ENCODE measurements at regions not wholly inside any gene's neighbourhood (a gene's known extent, or its start where the extent isn't known, plus 50 kb on each side); places are given as distances from the start of the nearest gene placed in this dataset.

DNA sequence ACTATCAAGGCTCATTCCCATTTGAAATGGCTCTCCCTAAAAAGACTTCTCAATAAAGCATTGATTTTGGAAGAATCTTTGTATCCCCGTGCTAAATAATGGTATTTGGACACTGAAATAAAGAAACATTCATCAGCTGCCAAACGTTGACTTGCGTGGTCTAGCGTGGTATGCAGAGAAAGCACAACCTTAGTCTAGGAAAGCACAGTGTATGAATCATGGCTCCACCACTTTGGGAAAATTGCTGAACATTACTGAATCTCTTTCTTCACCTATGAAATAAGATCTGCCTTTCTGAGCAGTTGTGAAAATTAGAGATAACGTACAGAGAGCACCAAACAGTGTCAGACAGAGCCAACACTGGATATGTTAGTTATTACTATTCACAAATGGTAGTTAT lies 353.9 kb downstream of the SS18 start:
- H3K9me3 ChIP-seq (ENCODE audit: low read depth, low read length): no peaks in the 10 kb centered on the region
- DNase-seq (ENCODE audit: low read depth, low spot score): no peak
- no peak overlapping the region for H3K9ac ChIP-seq (ENCODE audit: insufficient read length)
- H3K36me3 ChIP-seq (ENCODE audit: insufficient read depth, low read length): no peaks in the 10 kb centered on the region
- no peak for TF ChIP-seq POLR2AphosphoS5 (IDR thresholded peaks at IDR 0.05; ENCODE audit: borderline replicate concordance, low read depth, low read length)
- TF ChIP-seq EZH2 (IDR thresholded peaks at IDR 0.05): no peak
- TF ChIP-seq FOXP2 (optimal IDR thresholded peaks at IDR 0.05; ENCODE audit: control extremely low read depth, extremely low read length, insufficient read depth): no peak
- no peak overlapping the region for H3K4me3 ChIP-seq
- H3K27ac ChIP-seq: no peak overlapping the region

DNA sequence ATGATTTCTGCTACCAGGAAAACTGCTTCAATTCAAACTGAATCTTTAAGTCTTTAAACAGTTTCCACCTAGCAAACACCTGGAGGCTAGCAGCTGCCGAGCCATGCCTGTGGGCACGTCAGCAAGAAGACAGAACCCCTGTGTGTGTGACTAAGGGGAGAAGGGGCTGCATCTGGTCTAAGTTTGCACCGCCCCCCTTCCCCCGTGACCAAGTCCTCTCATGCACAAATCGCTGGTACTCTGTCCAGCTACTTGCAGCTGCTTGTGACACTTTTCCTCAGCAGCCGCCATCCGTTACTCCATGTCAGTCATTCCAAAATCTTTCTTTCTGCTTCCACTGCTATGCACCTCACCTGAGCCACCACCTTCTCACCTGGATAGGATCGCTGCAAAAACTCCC lies 355.0 kb downstream of the SS18 start:
- Histone ChIP-seq H3K27ac (no peak overlapping the region), H3K36me3 (ENCODE audit: insufficient read depth, low read length) (no peaks in the 10 kb centered on the region), H3K4me3 (no peak overlapping the region), H3K9ac (ENCODE audit: insufficient read length) (no peak overlapping the region), H3K9me3 (ENCODE audit: low read depth, low read length) (no peaks in the 10 kb centered on the region)
- TF ChIP-seq FOXP2 (optimal IDR thresholded peaks at IDR 0.05; ENCODE audit: control extremely low read depth, extremely low read length, insufficient read depth): no peak
- no peak for TF ChIP-seq EZH2 (IDR thresholded peaks at IDR 0.05)
- TF ChIP-seq POLR2AphosphoS5 (IDR thresholded peaks at IDR 0.05; ENCODE audit: borderline replicate concordance, low read depth, low read length): no peak
- DNase-seq (ENCODE audit: low read depth, low spot score): no peak

DNA sequence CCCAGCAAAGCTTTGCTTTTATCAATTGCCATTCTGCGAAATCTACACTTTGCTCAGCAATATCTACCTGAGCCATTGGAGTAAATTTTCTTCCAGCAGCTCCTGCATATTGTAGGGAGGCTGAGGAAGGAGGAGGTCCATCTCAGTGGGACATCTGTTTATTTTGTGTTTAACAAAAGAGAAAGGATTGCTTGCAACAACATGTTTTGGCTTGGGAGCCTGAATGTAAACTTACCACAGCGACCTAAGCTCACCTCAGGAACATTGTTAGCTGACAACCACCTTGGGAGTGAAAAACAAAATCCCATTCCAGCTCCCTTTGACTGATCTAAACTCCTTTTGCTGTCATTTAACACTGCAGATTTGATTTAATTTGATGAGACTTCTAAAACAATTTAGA lies 356.1 kb downstream of the SS18 start:
- TF ChIP-seq EZH2 (IDR thresholded peaks at IDR 0.05) (no peak), POLR2AphosphoS5 (IDR thresholded peaks at IDR 0.05; ENCODE audit: borderline replicate concordance, low read depth, low read length) (no peak), FOXP2 (optimal IDR thresholded peaks at IDR 0.05; ENCODE audit: control extremely low read depth, extremely low read length, insufficient read depth) (no peak)
- Histone ChIP-seq H3K4me3 (no peak overlapping the region), H3K9ac (ENCODE audit: insufficient read length) (no peak overlapping the region)

DNA sequence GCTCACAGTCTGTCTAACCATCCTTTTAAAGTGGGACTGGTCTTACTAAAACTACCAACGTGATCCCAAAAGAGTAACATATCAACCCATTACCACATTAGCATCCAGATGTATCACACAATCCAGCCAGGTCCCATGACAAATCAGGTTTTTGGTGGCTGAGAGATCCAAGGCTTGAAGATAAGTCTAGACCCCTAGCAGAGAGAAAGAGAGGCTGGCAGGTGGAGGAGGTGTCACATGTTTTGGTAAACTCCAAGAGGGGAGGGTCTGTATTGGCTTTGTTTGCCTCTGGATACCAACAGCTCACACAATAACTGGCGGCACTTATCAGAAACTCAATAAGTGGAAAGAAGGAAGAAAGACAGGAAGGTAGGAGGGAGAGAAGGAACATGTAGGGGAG lies 357.6 kb downstream of the SS18 start:
- Histone ChIP-seq H3K36me3 (ENCODE audit: insufficient read depth, low read length) (no peaks in the 10 kb centered on the region), H3K9ac (ENCODE audit: insufficient read length) (no peak overlapping the region), H3K4me3 (no peak overlapping the region), H3K27ac (no peak overlapping the region), H3K9me3 (ENCODE audit: low read depth, low read length) (no peaks in the 10 kb centered on the region)
- no peak for TF ChIP-seq POLR2AphosphoS5 (IDR thresholded peaks at IDR 0.05; ENCODE audit: borderline replicate concordance, low read depth, low read length)
- no peak for TF ChIP-seq EZH2 (IDR thresholded peaks at IDR 0.05)
- TF ChIP-seq FOXP2 (optimal IDR thresholded peaks at IDR 0.05; ENCODE audit: control extremely low read depth, extremely low read length, insufficient read depth): no peak
- DNase-seq (ENCODE audit: low read depth, low spot score): no peak

More for the DNA sequence above, 356.1 kb downstream of the SS18 start:
- Histone ChIP-seq H3K27ac (no peak overlapping the region), H3K9me3 (ENCODE audit: low read depth, low read length) (no peaks in the 10 kb centered on the region), H3K36me3 (ENCODE audit: insufficient read depth, low read length) (no peaks in the 10 kb centered on the region)
- DNase-seq (ENCODE audit: low read depth, low spot score): no peak

DNA sequence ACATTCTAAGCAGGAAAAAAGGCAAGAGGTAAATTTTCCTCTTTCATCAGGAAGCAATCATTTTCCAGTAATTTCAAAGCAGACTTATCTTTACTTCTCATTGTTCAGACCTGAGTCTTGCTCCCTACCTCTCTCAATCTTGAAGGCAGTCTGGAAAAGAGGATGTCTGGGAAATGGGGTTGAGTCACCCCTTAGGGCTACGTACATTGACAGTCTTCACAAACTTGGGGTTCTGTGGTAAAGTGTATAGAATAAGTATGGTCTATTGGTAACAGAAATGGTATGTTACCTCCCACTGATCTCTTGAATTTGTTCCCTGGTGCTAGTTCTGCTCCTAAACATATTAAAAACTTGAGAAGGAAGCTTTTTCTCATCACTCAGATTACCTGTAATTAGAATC lies 361.3 kb downstream of the SS18 start:
- Histone ChIP-seq H3K27ac (no peak overlapping the region), H3K9ac (ENCODE audit: insufficient read length) (no peak overlapping the region), H3K9me3 (ENCODE audit: low read depth, low read length) (no peaks in the 10 kb centered on the region), H3K4me3 (no peak overlapping the region), H3K36me3 (ENCODE audit: insufficient read depth, low read length) (no peaks in the 10 kb centered on the region)
- TF ChIP-seq FOXP2 (optimal IDR thresholded peaks at IDR 0.05; ENCODE audit: control extremely low read depth, extremely low read length, insufficient read depth): no peak
- TF ChIP-seq EZH2 (IDR thresholded peaks at IDR 0.05): no peak
- DNase-seq (ENCODE audit: low read depth, low spot score): no peak

DNA sequence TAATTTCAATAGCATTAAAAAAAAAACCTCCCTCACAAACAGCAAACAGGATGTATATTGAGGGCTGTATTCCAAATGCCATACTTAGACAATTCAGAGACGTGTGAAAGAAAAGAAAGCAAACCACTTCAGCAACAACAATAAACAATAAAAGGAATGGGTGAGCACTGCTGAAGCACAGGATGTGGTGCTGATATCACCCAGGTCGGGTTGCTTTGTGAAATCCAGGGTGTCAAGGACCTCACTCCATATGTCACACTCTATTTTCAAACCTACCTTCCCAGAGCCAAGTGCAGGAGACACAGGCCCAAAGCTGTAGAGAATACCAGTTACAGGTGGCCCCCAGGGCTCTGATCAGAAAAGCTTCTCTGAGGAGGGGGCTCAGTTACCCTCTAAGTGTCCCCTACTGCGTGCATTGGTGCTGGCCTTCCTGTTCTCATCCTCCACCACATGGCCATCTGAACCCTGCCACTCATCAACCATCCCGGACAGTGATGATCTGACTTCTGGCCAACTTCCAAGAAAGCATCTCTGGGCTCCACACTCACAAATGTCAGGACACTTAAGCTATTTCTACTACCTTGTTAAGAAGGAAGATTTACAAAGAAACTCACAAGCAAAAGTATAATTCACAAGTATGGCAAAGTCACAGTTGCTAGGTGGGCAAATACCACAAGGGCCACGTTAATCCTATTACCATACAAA lies 363.0 kb downstream of the SS18 start:
- TF ChIP-seq EZH2 (IDR thresholded peaks at IDR 0.05) (no peak), FOXP2 (optimal IDR thresholded peaks at IDR 0.05; ENCODE audit: control extremely low read depth, extremely low read length, insufficient read depth) (no peak), POLR2AphosphoS5 (IDR thresholded peaks at IDR 0.05; ENCODE audit: borderline replicate concordance, low read depth, low read length) (no peak)
- Histone ChIP-seq H3K4me3 (no peak overlapping the region), H3K36me3 (ENCODE audit: insufficient read depth, low read length) (no peaks in the 10 kb centered on the region), H3K9me3 (ENCODE audit: low read depth, low read length) (no peaks in the 10 kb centered on the region), H3K9ac (ENCODE audit: insufficient read length) (no peak overlapping the region), H3K27ac (no peak overlapping the region)
- DNase-seq (ENCODE audit: low read depth, low spot score): no peak

DNA sequence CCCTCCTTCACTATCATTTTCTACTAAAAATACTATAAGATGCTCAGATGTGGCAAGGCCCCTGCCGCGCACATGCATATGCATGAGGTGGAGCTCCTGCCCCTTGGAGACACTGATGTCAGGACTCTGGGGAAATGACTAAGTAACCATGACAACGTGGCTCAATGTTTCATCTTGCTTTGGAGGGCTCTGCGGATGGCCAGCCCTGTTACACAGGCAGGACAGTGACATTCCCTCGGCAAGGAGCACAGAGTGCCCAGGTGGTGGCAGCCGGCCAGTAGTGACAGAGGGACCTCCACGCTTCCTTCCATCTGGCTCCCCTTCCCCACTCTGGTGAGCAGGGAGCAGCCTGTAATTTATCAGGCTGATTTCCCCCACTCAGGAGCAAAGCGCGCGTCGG lies 364.1 kb downstream of the SS18 start:
- no peak for TF ChIP-seq EZH2 (IDR thresholded peaks at IDR 0.05)
- TF ChIP-seq POLR2AphosphoS5 (IDR thresholded peaks at IDR 0.05; ENCODE audit: borderline replicate concordance, low read depth, low read length): no peak
- TF ChIP-seq FOXP2 (optimal IDR thresholded peaks at IDR 0.05; ENCODE audit: control extremely low read depth, extremely low read length, insufficient read depth): no peak
- Histone ChIP-seq H3K27ac (no peak overlapping the region), H3K36me3 (ENCODE audit: insufficient read depth, low read length) (no peaks in the 10 kb centered on the region), H3K9me3 (ENCODE audit: low read depth, low read length) (no peaks in the 10 kb centered on the region), H3K4me3 (no peak overlapping the region), H3K9ac (ENCODE audit: insufficient read length) (no peak overlapping the region)
- no peak for DNase-seq (ENCODE audit: low read depth, low spot score)

DNA sequence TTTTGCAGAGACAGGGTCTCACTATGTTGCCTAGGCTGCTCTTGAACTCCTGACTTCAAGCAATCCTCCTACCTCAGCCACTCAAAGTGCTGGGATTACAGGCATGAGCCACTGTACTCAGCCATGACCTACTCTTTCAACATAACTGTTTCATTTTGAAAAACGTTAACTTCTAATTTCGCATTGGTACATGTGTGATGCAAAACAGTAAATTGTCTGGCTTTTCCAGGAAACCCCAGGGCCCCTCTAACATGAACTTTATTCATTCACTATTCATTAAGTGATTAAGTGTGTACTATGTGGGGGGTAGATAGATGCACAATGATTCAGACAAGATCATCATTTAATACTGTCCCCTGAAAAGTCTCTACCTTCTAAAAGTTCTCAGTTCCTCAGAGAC lies 364.9 kb downstream of the SS18 start:
- no peak for DNase-seq (ENCODE audit: low read depth, low spot score)
- no peak for TF ChIP-seq EZH2 (IDR thresholded peaks at IDR 0.05)
- no peak for TF ChIP-seq FOXP2 (optimal IDR thresholded peaks at IDR 0.05; ENCODE audit: control extremely low read depth, extremely low read length, insufficient read depth)
- no peak for TF ChIP-seq POLR2AphosphoS5 (IDR thresholded peaks at IDR 0.05; ENCODE audit: borderline replicate concordance, low read depth, low read length)

DNA sequence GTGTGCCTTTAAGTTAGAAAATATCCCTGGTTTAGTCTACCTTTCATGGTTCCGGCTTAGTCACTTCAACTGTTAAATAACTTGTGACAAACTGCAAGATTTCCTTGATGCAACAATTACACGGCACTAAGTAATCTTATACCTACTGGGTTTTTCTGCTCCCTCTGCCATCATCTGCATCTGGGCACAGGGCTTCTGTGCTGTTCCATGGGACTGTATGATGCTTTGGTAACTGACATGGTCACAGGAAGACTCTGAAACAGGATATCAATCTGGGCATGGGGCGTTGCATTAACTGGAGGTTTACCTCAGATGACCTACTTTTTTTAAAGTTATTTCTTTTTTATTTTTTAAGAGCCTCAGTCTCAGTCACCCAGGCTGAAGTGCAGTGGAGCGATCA lies 365.4 kb downstream of the SS18 start:
- Histone ChIP-seq H3K9me3 (ENCODE audit: low read depth, low read length) (no peaks in the 10 kb centered on the region), H3K27ac (no peak overlapping the region)

More for the DNA sequence above, 364.9 kb downstream of the SS18 start:
- Histone ChIP-seq H3K36me3 (ENCODE audit: insufficient read depth, low read length) (no peaks in the 10 kb centered on the region), H3K4me3 (no peak overlapping the region), H3K9me3 (ENCODE audit: low read depth, low read length) (no peaks in the 10 kb centered on the region), H3K27ac (no peak overlapping the region), H3K9ac (ENCODE audit: insufficient read length) (no peak overlapping the region)

More for the DNA sequence above, 365.4 kb downstream of the SS18 start:
- TF ChIP-seq POLR2AphosphoS5 (IDR thresholded peaks at IDR 0.05; ENCODE audit: borderline replicate concordance, low read depth, low read length) (no peak), FOXP2 (optimal IDR thresholded peaks at IDR 0.05; ENCODE audit: control extremely low read depth, extremely low read length, insufficient read depth) (no peak), EZH2 (IDR thresholded peaks at IDR 0.05) (no peak)
- no peak overlapping the region for H3K9ac ChIP-seq (ENCODE audit: insufficient read length)
- H3K36me3 ChIP-seq (ENCODE audit: insufficient read depth, low read length): no peaks in the 10 kb centered on the region
- DNase-seq (ENCODE audit: low read depth, low spot score): no peak
- no peak overlapping the region for H3K4me3 ChIP-seq

Measured in SK-N-MC (cell line).